ENCODE measurements at regions not wholly inside any gene's neighbourhood (a gene's known extent, or its start where the extent isn't known, plus 50 kb on each side); places are given as distances from the start of the nearest gene placed in this dataset.
A peak's percentile ranks its signal among the peaks of the same experiment; 100 is the strongest.

GRCh38 chr7:109873296-109873695 lies 1217.6 kb upstream of the LRRN3 start:
- no peaks in the 10 kb centered on the region for H3K27me3 ChIP-seq
- H3K9me3 ChIP-seq: no peaks in the 10 kb centered on the region
- TF ChIP-seq CTCF (IDR thresholded peaks at IDR 0.05) (no peak), POLR2A (IDR thresholded peaks at IDR 0.05) (no peak), POLR2AphosphoS5 (IDR thresholded peaks at IDR 0.05; ENCODE audit: insufficient read depth in 1 of 2, low read depth in 1 of 2) (no peak)
- intact Hi-C loops (cut with DNase I): no loop called here
- no peak for DNase-seq (ENCODE audit: extremely low spot score in 2 of 2)
- H3K4me3 ChIP-seq: no peak overlapping the region
- no peaks in the 10 kb centered on the region for H3K4me1 ChIP-seq
- no peak overlapping the region for H3K27ac ChIP-seq
- H3K36me3 ChIP-seq: no peaks in the 10 kb centered on the region

- no peak for DNase-seq (ENCODE audit: extremely low spot score in 2 of 2)
- Histone ChIP-seq H3K27me3 (no peaks in the 10 kb centered on the region), H3K36me3 (no peaks in the 10 kb centered on the region), H3K9me3 (no peaks in the 10 kb centered on the region), H3K4me3 (no peak overlapping the region), H3K4me1 (no peaks in the 10 kb centered on the region), H3K27ac (no peak overlapping the region)
- intact Hi-C loops (cut with DNase I): no loop called here
- TF ChIP-seq CTCF (IDR thresholded peaks at IDR 0.05): no peak
- no peak for TF ChIP-seq POLR2AphosphoS5 (IDR thresholded peaks at IDR 0.05; ENCODE audit: insufficient read depth in 1 of 2, low read depth in 1 of 2)
- TF ChIP-seq POLR2A (IDR thresholded peaks at IDR 0.05): no peak
Measured at GRCh38 chr7:109879287-109879828, 1211.6 kb upstream of the LRRN3 start.

GRCh38 chr7:109890622-109891021 lies 1200.3 kb upstream of the LRRN3 start:
- intact Hi-C loops (cut with DNase I): no loop called here
- TF ChIP-seq POLR2A (IDR thresholded peaks at IDR 0.05) (no peak), POLR2AphosphoS5 (IDR thresholded peaks at IDR 0.05; ENCODE audit: insufficient read depth in 1 of 2, low read depth in 1 of 2) (no peak), CTCF (IDR thresholded peaks at IDR 0.05) (no peak)
- Histone ChIP-seq H3K27me3 (no peaks in the 10 kb centered on the region), H3K4me3 (no peak overlapping the region), H3K4me1 (no peaks in the 10 kb centered on the region), H3K27ac (no peak overlapping the region), H3K36me3 (no peaks in the 10 kb centered on the region), H3K9me3 (no peaks in the 10 kb centered on the region)
- no peak for DNase-seq (ENCODE audit: extremely low spot score in 2 of 2)

- no peak for TF ChIP-seq CTCF (IDR thresholded peaks at IDR 0.05)
- no peak for TF ChIP-seq POLR2AphosphoS5 (IDR thresholded peaks at IDR 0.05; ENCODE audit: insufficient read depth in 1 of 2, low read depth in 1 of 2)
- TF ChIP-seq POLR2A (IDR thresholded peaks at IDR 0.05): no peak
- no peaks in the 10 kb centered on the region for H3K27me3 ChIP-seq
- no peak for DNase-seq (ENCODE audit: extremely low spot score in 2 of 2)
- no peaks in the 10 kb centered on the region for H3K4me1 ChIP-seq
- peak overlapping the region in 1 of 2 donors; percentile 12 for H3K4me3 ChIP-seq
- H3K27ac ChIP-seq: no peak overlapping the region
- intact Hi-C loops (cut with DNase I): no loop called here
- H3K36me3 ChIP-seq: no peaks in the 10 kb centered on the region
- no peaks in the 10 kb centered on the region for H3K9me3 ChIP-seq
Measured at GRCh38 chr7:109893231-109893630, 1197.7 kb upstream of the LRRN3 start.

- TF ChIP-seq POLR2A (IDR thresholded peaks at IDR 0.05): no peak
- no peak for TF ChIP-seq POLR2AphosphoS5 (IDR thresholded peaks at IDR 0.05; ENCODE audit: insufficient read depth in 1 of 2, low read depth in 1 of 2)
- TF ChIP-seq CTCF (IDR thresholded peaks at IDR 0.05): no peak
- intact Hi-C loops (cut with DNase I): no loop called here
Measured at GRCh38 chr7:109895536-109895935, 1195.4 kb upstream of the LRRN3 start.

More at GRCh38 chr7:109895536-109895935, 1195.4 kb upstream of the LRRN3 start:
- DNase-seq (ENCODE audit: extremely low spot score in 2 of 2): no peak
- H3K27me3 ChIP-seq: no peaks in the 10 kb centered on the region
- no peaks in the 10 kb centered on the region for H3K4me1 ChIP-seq
- no peak overlapping the region for H3K4me3 ChIP-seq
- H3K27ac ChIP-seq: no peak overlapping the region
- H3K9me3 ChIP-seq: no peaks in the 10 kb centered on the region
- no peaks in the 10 kb centered on the region for H3K36me3 ChIP-seq
